ENCODE measurements at regions not wholly inside any gene's neighbourhood (a gene's known extent, or its start where the extent isn't known, plus 50 kb on each side); places are given as distances from the start of the nearest gene placed in this dataset.

GRCh38 chr9:111730937-111731567 is 63.7 kb downstream of the SHOC1 start:
- peaks cover 10% of the 10 kb centered on the region for H3K9me3 Mint-ChIP-seq
- H3K36me3 Mint-ChIP-seq (ENCODE audit: low read depth) = peaks cover 10% of the 10 kb centered on the region
- POLR2A ChIA-PET = interaction anchor here (0.9 kb wide), 1 partner anchor 10 kb away, joined by 3 read pairs; no protein-coding TSS in a partner anchor
- TF ChIP-seq CTCF (IDR thresholded peaks at IDR 0.05) = no peak
- H3K4me3 Mint-ChIP-seq = no peak overlapping the region
- H3K27ac Mint-ChIP-seq = no peak overlapping the region
- no peaks in the 10 kb centered on the region for H3K4me1 Mint-ChIP-seq
- no peaks in the 10 kb centered on the region for H3K27me3 Mint-ChIP-seq
- CTCF ChIA-PET = no interaction called here
- ATAC-seq (ENCODE audit: low read depth) = no peak
- no peak for DNase-seq
- intact Hi-C loops (cut with micrococcal nuclease) = no loop called here

- Mint-ChIP-seq H3K4me1 (no peaks in the 10 kb centered on the region), H3K36me3 (ENCODE audit: low read depth) (peaks cover 10% of the 10 kb centered on the region), H3K4me3 (no peak overlapping the region), H3K27ac (no peak overlapping the region), H3K9me3 (peaks cover 8% of the 10 kb centered on the region), H3K27me3 (no peaks in the 10 kb centered on the region)
- POLR2A ChIA-PET = no interaction called here
- no peak for DNase-seq
- TF ChIP-seq CTCF (IDR thresholded peaks at IDR 0.05) = no peak
- intact Hi-C loops (cut with micrococcal nuclease) = no loop called here
- CTCF ChIA-PET = no interaction called here
- ATAC-seq (ENCODE audit: low read depth) = no peak
These were observed 65.9 kb downstream of the SHOC1 start for GRCh38 chr9:111728617-111729366.

- ChIA-PET POLR2A (no interaction called here), CTCF (no interaction called here)
- no peaks in the 10 kb centered on the region for H3K4me1 Mint-ChIP-seq
- intact Hi-C loops (cut with micrococcal nuclease) = no loop called here
- H3K9me3 Mint-ChIP-seq = peaks cover 8% of the 10 kb centered on the region
- H3K27me3 Mint-ChIP-seq = no peaks in the 10 kb centered on the region
- H3K27ac Mint-ChIP-seq = no peak overlapping the region
- ATAC-seq (ENCODE audit: low read depth) (no peak), DNase-seq (no peak)
- no peak overlapping the region for H3K4me3 Mint-ChIP-seq
- H3K36me3 Mint-ChIP-seq (ENCODE audit: low read depth) = peaks cover 10% of the 10 kb centered on the region
- no peak for TF ChIP-seq CTCF (IDR thresholded peaks at IDR 0.05)
These were observed 66.6 kb downstream of the SHOC1 start for GRCh38 chr9:111728143-111728542.

GRCh38 chr9:111726949-111727348 is 65.5 kb downstream of the GNG10 start:
- Mint-ChIP-seq H3K9me3 (peaks cover 8% of the 10 kb centered on the region), H3K4me1 (no peaks in the 10 kb centered on the region), H3K27ac (no peak overlapping the region), H3K4me3 (no peak overlapping the region), H3K27me3 (no peaks in the 10 kb centered on the region), H3K36me3 (ENCODE audit: low read depth) (peaks cover 10% of the 10 kb centered on the region)
- TF ChIP-seq CTCF (IDR thresholded peaks at IDR 0.05) = no peak
- intact Hi-C loops (cut with micrococcal nuclease) = no loop called here
- ATAC-seq (ENCODE audit: low read depth) = no peak
- ChIA-PET POLR2A (no interaction called here), CTCF (no interaction called here)
- no peak for DNase-seq

GRCh38 chr9:111720174-111720573 is 58.8 kb downstream of the GNG10 start:
- ATAC-seq (ENCODE audit: low read depth) = no peak
- Mint-ChIP-seq H3K4me1 (no peaks in the 10 kb centered on the region), H3K27me3 (no peaks in the 10 kb centered on the region), H3K27ac (no peak overlapping the region), H3K36me3 (ENCODE audit: low read depth) (no peaks in the 10 kb centered on the region), H3K4me3 (no peak overlapping the region), H3K9me3 (no peaks in the 10 kb centered on the region)
- DNase-seq = no peak
- POLR2A ChIA-PET = no interaction called here
- intact Hi-C loops (cut with micrococcal nuclease) = no loop called here
- CTCF ChIA-PET = no interaction called here
- no peak for TF ChIP-seq CTCF (IDR thresholded peaks at IDR 0.05)
